WTC11 (cell line): ENCODE measurements at regions not wholly inside any gene's neighbourhood (a gene's known extent, or its start where the extent isn't known, plus 50 kb on each side); places are given as distances from the start of the nearest gene placed in this dataset.

Experiments
- ATAC-seq: fragments of 200-7000 bp; cut with Tn5 transposase; 2 replicates; pipeline ENCODE4 v1.10.0; 2021; ENCODE audit warnings: mild to moderate bottlenecking, moderate library complexity
- CTCF ChIA-PET: fragments of 300-600 bp; sonication (Branson Sonifier 250); formaldehyde crosslinking; loops from one replicate; lab custom pipeline; 2021; ENCODE audit warnings: antibody characterized with exemption; lab: Charles Lee
- POLR2A ChIA-PET: fragments of 350-600 bp; sonication (Branson Sonifier 250); formaldehyde crosslinking; loops from one replicate; lab custom pipeline; 2021; ENCODE audit warnings: antibody characterized with exemption; lab: Charles Lee
- DNase-seq: peaks from one replicate; pipeline ENCODE4 v3.0.0; 2021; ENCODE audit warnings: low spot score
- H3K27ac Mint-ChIP-seq: 2 replicates; pipeline ENCODE4 v1.8.0; 2021; ENCODE audit warnings: mixed read lengths
- H3K27me3 Mint-ChIP-seq: 2 replicates; pipeline ENCODE4 v1.8.0; 2021; ENCODE audit warnings: low read depth, mild to moderate bottlenecking, moderate library complexity, mixed read lengths
- H3K36me3 Mint-ChIP-seq: 2 replicates; pipeline ENCODE4 v1.8.0; 2021; ENCODE audit warnings: mixed read lengths
- H3K4me1 Mint-ChIP-seq: 2 replicates; pipeline ENCODE4 v1.8.0; 2022; ENCODE audit warnings: mixed read lengths
- H3K4me3 Mint-ChIP-seq: 2 replicates; pipeline ENCODE4 v1.8.0; 2021; ENCODE audit warnings: mild to moderate bottlenecking, moderate library complexity, mixed read lengths
- H3K9me3 Mint-ChIP-seq: 2 replicates; pipeline ENCODE4 v1.8.0; 2021; ENCODE audit warnings: mixed read lengths
- ATF1 ChIP-seq: sonication (generic); formaldehyde crosslinking; IDR thresholded peaks from 2 replicates; pipeline ENCODE4 v1.8.1; 2023; ENCODE audit warnings: mild to moderate bottlenecking, moderate library complexity, missing genetic modification reagents
- ATF2 ChIP-seq: sonication (generic); formaldehyde crosslinking; IDR thresholded peaks from 2 replicates; pipeline ENCODE4 v1.8.1; 2022; ENCODE audit warnings: low read depth, missing genetic modification reagents, borderline replicate concordance
- E2F5 ChIP-seq: sonication (generic); formaldehyde crosslinking; IDR thresholded peaks from 2 replicates; pipeline ENCODE4 v1.8.1; 2022; ENCODE audit warnings: mild to moderate bottlenecking, moderate library complexity, missing genetic modification reagents
- ELF4 ChIP-seq: sonication (generic); formaldehyde crosslinking; IDR thresholded peaks from 2 replicates; pipeline ENCODE4 v1.8.1; 2022; ENCODE audit warnings: low read depth, mild to moderate bottlenecking, moderate library complexity, missing genetic modification reagents
- FOXP1 ChIP-seq: sonication (generic); formaldehyde crosslinking; IDR thresholded peaks from 2 replicates; pipeline ENCODE4 v1.8.0; 2022; ENCODE audit warnings: missing genetic modification reagents, mild to moderate bottlenecking, moderate library complexity, borderline replicate concordance
- GRHL2 ChIP-seq: fragments of 250-450 bp; sonication (Bioruptor Pico); IDR thresholded peaks from 2 replicates; pipeline ENCODE4 v1.8.0; 2022; ENCODE audit warnings: mild to moderate bottlenecking, moderate library complexity; ENCODE audit not compliant: insufficient replicate concordance, severe bottlenecking
- IRF1 ChIP-seq: sonication (generic); formaldehyde crosslinking; IDR thresholded peaks from 2 replicates; pipeline ENCODE4 v1.8.0; 2023; ENCODE audit warnings: missing genetic modification reagents
- JAZF1 ChIP-seq: fragments of 250-450 bp; sonication (Bioruptor Pico); IDR thresholded peaks from 2 replicates; pipeline ENCODE4 v1.9.0; 2021; ENCODE audit warnings: moderate library complexity, mild to moderate bottlenecking, inconsistent platforms
- NR2C2 ChIP-seq: sonication (generic); formaldehyde crosslinking; IDR thresholded peaks from 2 replicates; pipeline ENCODE4 v1.8.0; 2022; ENCODE audit warnings: mild to moderate bottlenecking, missing genetic modification reagents
- PRDM15 ChIP-seq: sonication (generic); formaldehyde crosslinking; IDR thresholded peaks from 2 replicates; pipeline ENCODE4 v1.8.0; 2022; ENCODE audit warnings: missing genetic modification reagents
- STAT6 ChIP-seq: sonication (generic); formaldehyde crosslinking; conservative IDR thresholded peaks from 2 replicates; pipeline ENCODE4 v1.8.1; 2023; ENCODE audit warnings: mild to moderate bottlenecking, low read depth, missing genetic modification reagents, moderate library complexity
- ZNF512 ChIP-seq: sonication (generic); formaldehyde crosslinking; IDR thresholded peaks from 2 replicates; pipeline ENCODE4 v1.8.1; 2022; ENCODE audit warnings: missing genetic modification reagents, borderline replicate concordance
- ZNF532 ChIP-seq: fragments of 250-450 bp; sonication (Bioruptor Pico); IDR thresholded peaks from 2 replicates; pipeline ENCODE4 v1.9.0; 2021; ENCODE audit warnings: mild to moderate bottlenecking, borderline replicate concordance
- ZNF671 ChIP-seq: fragments of 250-450 bp; sonication (Bioruptor Pico); IDR thresholded peaks from 2 replicates; pipeline ENCODE4 v1.8.0; 2021; ENCODE audit warnings: mild to moderate bottlenecking

- no peak for TF ChIP-seq PRDM15
- TF ChIP-seq JAZF1, result no peak
- TF ChIP-seq ZNF671 (CRISPR knock-in tag), result no peak
- no peak for TF ChIP-seq ATF1
- TF ChIP-seq ZNF512 (CRISPR knock-in tag), result no peak
- TF ChIP-seq ATF2, result no peak
- no peak for TF ChIP-seq IRF1 (CRISPR knock-in tag)
- no peak for TF ChIP-seq ZNF532 (CRISPR knock-in tag)
- TF ChIP-seq FOXP1 (CRISPR knock-in tag), result no peak
- no peak for TF ChIP-seq GRHL2 (CRISPR knock-in tag)
- no peak for TF ChIP-seq E2F5 (CRISPR knock-in tag)
- TF ChIP-seq, all 79 proteins: peak for 0
Observed at GRCh38 chr10:65377687-65378086, 1548.1 kb upstream of the LRRTM3 start (continued).

GRCh38 chr10:65394502-65395297 lies 1531.1 kb upstream of the LRRTM3 start:
- DNase-seq, result no peak
- Mint-ChIP-seq H3K27me3 (no peaks in the 10 kb centered on the region), H3K4me3 (no peak overlapping the region), H3K36me3 (no peaks in the 10 kb centered on the region), H3K9me3 (no peaks in the 10 kb centered on the region), H3K27ac (no peak overlapping the region), H3K4me1 (no peaks in the 10 kb centered on the region)
- POLR2A ChIA-PET, result no interaction called here
- CTCF ChIA-PET, result no interaction called here
- ATAC-seq, result no peak
- TF ChIP-seq ELF4 (CRISPR knock-in tag) (no peak), NR2C2 (CRISPR knock-in tag) (no peak), STAT6 (CRISPR knock-in tag) (no peak), ZNF532 (CRISPR knock-in tag) (no peak)
